22Rv1 (cell line): ENCODE measurements at regions not wholly inside any gene's neighbourhood (a gene's known extent, or its start where the extent isn't known, plus 50 kb on each side); places are given as distances from the start of the nearest gene placed in this dataset.

Experiments
- ZFX ChIP-seq: fragments of 450-650 bp; IDR thresholded peaks from 2 replicates; pipeline ENCODE4 v1.6.1; 2017; ENCODE audit warnings: antibody characterized with exemption, borderline replicate concordance
- TF ChIP-seq, protein P1 (sequence below): fragments of 450-650 bp; IDR thresholded peaks from 2 replicates; pipeline ENCODE4 v1.5.1; 2017; ENCODE audit warnings: mild to moderate bottlenecking

DNA sequence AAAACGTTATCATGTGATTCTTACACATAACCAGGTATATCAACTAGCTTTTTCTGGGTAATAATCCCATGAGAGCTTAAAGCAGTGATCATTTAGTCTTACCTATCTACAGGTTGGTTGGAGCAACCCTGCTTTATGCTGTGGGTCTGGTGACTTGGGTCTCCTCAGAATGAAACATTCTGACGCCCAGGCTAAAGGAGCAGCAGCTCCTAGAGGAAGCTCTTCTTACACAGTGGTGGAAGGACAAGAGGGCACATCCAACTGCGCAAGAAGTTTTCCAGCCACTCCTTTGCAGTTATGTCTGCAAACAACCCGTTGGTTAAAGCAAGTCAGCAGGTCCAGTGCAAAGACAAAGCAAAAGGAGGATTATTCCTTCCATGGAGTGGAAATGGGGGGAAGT is 377.5 kb downstream of the EDEM1 start:
- TF ChIP-seq, protein P1, sequence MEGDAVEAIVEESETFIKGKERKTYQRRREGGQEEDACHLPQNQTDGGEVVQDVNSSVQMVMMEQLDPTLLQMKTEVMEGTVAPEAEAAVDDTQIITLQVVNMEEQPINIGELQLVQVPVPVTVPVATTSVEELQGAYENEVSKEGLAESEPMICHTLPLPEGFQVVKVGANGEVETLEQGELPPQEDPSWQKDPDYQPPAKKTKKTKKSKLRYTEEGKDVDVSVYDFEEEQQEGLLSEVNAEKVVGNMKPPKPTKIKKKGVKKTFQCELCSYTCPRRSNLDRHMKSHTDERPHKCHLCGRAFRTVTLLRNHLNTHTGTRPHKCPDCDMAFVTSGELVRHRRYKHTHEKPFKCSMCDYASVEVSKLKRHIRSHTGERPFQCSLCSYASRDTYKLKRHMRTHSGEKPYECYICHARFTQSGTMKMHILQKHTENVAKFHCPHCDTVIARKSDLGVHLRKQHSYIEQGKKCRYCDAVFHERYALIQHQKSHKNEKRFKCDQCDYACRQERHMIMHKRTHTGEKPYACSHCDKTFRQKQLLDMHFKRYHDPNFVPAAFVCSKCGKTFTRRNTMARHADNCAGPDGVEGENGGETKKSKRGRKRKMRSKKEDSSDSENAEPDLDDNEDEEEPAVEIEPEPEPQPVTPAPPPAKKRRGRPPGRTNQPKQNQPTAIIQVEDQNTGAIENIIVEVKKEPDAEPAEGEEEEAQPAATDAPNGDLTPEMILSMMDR, result no peak
- no peak for TF ChIP-seq ZFX
